ENCODE measurements at regions not wholly inside any gene's neighbourhood (a gene's known extent, or its start where the extent isn't known, plus 50 kb on each side); places are given as distances from the start of the nearest gene placed in this dataset.

DNA sequence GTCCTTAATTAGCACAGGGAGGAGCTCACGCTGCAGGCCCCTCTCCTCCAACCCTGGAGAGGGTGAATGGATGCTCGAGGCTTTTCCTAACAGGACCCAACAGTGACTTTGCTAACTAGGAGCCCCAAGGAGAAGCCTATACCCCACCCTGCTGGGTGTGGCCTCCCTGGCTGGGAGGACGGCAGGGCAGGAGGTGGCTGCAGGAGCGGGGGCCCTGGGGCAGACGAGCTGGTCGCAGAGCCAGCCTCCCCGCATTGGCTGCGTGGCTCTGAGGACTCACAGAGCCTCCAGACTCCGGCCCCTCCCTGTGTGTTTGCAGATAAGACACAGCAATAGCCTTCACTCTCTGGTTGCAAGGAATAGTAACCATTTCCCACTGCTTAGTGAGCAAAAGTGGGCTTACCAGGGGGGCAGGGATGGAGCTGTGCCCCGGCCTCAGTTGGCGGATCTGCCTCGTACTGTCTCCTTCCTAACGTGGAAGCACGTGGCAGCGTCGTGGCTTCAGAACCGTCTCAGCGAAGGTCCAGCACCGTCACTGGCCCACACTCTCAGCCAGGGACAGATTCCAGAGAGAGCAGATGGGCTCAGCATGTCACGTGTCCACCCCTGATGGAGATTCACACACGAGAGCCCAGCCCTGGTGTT, 1087.5 kb downstream of the BRD1 start:
- TF ChIP-seq, protein P1, sequence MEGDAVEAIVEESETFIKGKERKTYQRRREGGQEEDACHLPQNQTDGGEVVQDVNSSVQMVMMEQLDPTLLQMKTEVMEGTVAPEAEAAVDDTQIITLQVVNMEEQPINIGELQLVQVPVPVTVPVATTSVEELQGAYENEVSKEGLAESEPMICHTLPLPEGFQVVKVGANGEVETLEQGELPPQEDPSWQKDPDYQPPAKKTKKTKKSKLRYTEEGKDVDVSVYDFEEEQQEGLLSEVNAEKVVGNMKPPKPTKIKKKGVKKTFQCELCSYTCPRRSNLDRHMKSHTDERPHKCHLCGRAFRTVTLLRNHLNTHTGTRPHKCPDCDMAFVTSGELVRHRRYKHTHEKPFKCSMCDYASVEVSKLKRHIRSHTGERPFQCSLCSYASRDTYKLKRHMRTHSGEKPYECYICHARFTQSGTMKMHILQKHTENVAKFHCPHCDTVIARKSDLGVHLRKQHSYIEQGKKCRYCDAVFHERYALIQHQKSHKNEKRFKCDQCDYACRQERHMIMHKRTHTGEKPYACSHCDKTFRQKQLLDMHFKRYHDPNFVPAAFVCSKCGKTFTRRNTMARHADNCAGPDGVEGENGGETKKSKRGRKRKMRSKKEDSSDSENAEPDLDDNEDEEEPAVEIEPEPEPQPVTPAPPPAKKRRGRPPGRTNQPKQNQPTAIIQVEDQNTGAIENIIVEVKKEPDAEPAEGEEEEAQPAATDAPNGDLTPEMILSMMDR (IDR thresholded peaks at IDR 0.05), result no peak
- no peak for TF ChIP-seq EZH2 (IDR thresholded peaks at IDR 0.05; ENCODE audit: borderline replicate concordance, insufficient read depth, low read depth, low read length, poor library complexity, severe bottlenecking)
